ENCODE measurements at regions not wholly inside any gene's neighbourhood (a gene's known extent, or its start where the extent isn't known, plus 50 kb on each side); places are given as distances from the start of the nearest gene placed in this dataset.

- H3K27ac ChIP-seq (ENCODE audit: low read length) = no peak overlapping the region
- no TSS peak for BruUV-seq (replicated peaks)
- TF ChIP-seq CTCF (conservative IDR thresholded peaks at IDR 0.05; ENCODE audit: low read depth, low read length) (no peak), EZH2 (IDR thresholded peaks at IDR 0.05; ENCODE audit: low read length, unreplicated experiment) (no peak), EZH2phosphoT487 (IDR thresholded peaks at IDR 0.05; ENCODE audit: borderline replicate concordance, low read length) (no peak)
- no peak overlapping the region for H3K4me3 ChIP-seq (ENCODE audit: low read length)
- H4K20me1 ChIP-seq (ENCODE audit: low read length) = no peaks in the 10 kb centered on the region
- no peak for ATAC-seq
- intact Hi-C loops (cut with micrococcal nuclease) = no loop called here
- H3K9me3 ChIP-seq (ENCODE audit: low read length) = no peaks in the 10 kb centered on the region
- ChIA-PET POLR2A (ENCODE audit: unreplicated experiment) (no interaction called here), CTCF (no interaction called here)
- H3K4me2 ChIP-seq (ENCODE audit: low read length) = no peak overlapping the region
- no peaks in the 10 kb centered on the region for H3F3A ChIP-seq (ENCODE audit: low read length, unreplicated experiment)
- H3K4me1 ChIP-seq (ENCODE audit: insufficient read depth, low read length) = no peaks in the 10 kb centered on the region
- no peaks in the 10 kb centered on the region for H3K9me2 ChIP-seq (replicated peaks; ENCODE audit: low read length)
- no peak overlapping the region for H2AFZ ChIP-seq (ENCODE audit: low read length)
- no peak for DNase-seq
- H3K36me3 ChIP-seq (ENCODE audit: low read depth, low read length) = no peaks in the 10 kb centered on the region; the same call in 1 of the 2 replicates
- H3K27me3 ChIP-seq (ENCODE audit: low read length) = no peaks in the 10 kb centered on the region
- H3K79me2 ChIP-seq (ENCODE audit: low read length) = no peaks in the 10 kb centered on the region
- no peak overlapping the region for H3K9ac ChIP-seq (ENCODE audit: low read length)
Observed at GRCh38 chr14:40292664-40293063, 860.4 kb upstream of the FBXO33 start.

- H3K9ac ChIP-seq (ENCODE audit: low read length) = no peak overlapping the region
- no peaks in the 10 kb centered on the region for H4K20me1 ChIP-seq (ENCODE audit: low read length)
- H2AFZ ChIP-seq (ENCODE audit: low read length) = no peak overlapping the region
- H3K4me2 ChIP-seq (ENCODE audit: low read length) = no peak overlapping the region
- TF ChIP-seq EZH2 (IDR thresholded peaks at IDR 0.05; ENCODE audit: low read length, unreplicated experiment) (no peak), CTCF (conservative IDR thresholded peaks at IDR 0.05; ENCODE audit: low read depth, low read length) (no peak), EZH2phosphoT487 (IDR thresholded peaks at IDR 0.05; ENCODE audit: borderline replicate concordance, low read length) (no peak)
- no peak overlapping the region for H3K27ac ChIP-seq (ENCODE audit: low read length)
- no peaks in the 10 kb centered on the region for H3K79me2 ChIP-seq (ENCODE audit: low read length)
- CTCF ChIA-PET = no interaction called here
- POLR2A ChIA-PET (ENCODE audit: unreplicated experiment) = no interaction called here
- no peaks in the 10 kb centered on the region for H3K27me3 ChIP-seq (ENCODE audit: low read length)
- no peak for DNase-seq
- intact Hi-C loops (cut with micrococcal nuclease) = no loop called here
- no peaks in the 10 kb centered on the region for H3K9me2 ChIP-seq (replicated peaks; ENCODE audit: low read length)
- H3K36me3 ChIP-seq (ENCODE audit: low read depth, low read length) = no peaks in the 10 kb centered on the region
- H3K4me3 ChIP-seq (ENCODE audit: low read length) = no peak overlapping the region
- no peaks in the 10 kb centered on the region for H3F3A ChIP-seq (ENCODE audit: low read length, unreplicated experiment)
- H3K4me1 ChIP-seq (ENCODE audit: insufficient read depth, low read length) = no peaks in the 10 kb centered on the region
- BruUV-seq (replicated peaks) = no TSS peak
- ATAC-seq = no peak
- H3K9me3 ChIP-seq (ENCODE audit: low read length) = no peaks in the 10 kb centered on the region
Observed at GRCh38 chr14:40282196-40282595, 850.0 kb upstream of the FBXO33 start.

GRCh38 chr14:40280652-40281051 is 848.4 kb upstream of the FBXO33 start:
- TF ChIP-seq EZH2 (IDR thresholded peaks at IDR 0.05; ENCODE audit: low read length, unreplicated experiment) = no peak
- TF ChIP-seq CTCF (conservative IDR thresholded peaks at IDR 0.05; ENCODE audit: low read depth, low read length) = peak; percentile 55
- H3K9me3 ChIP-seq (ENCODE audit: low read length) = no peaks in the 10 kb centered on the region
- no peaks in the 10 kb centered on the region for H3K9me2 ChIP-seq (replicated peaks; ENCODE audit: low read length)
- H3K27ac ChIP-seq (ENCODE audit: low read length) = no peak overlapping the region
- no TSS peak for BruUV-seq (replicated peaks)
- no peak overlapping the region for H3K9ac ChIP-seq (ENCODE audit: low read length)
- ChIA-PET CTCF (no interaction called here), POLR2A (ENCODE audit: unreplicated experiment) (no interaction called here)
- H3F3A ChIP-seq (ENCODE audit: low read length, unreplicated experiment) = no peaks in the 10 kb centered on the region
- H3K4me3 ChIP-seq (ENCODE audit: low read length) = no peak overlapping the region
- no peak overlapping the region for H3K4me2 ChIP-seq (ENCODE audit: low read length)
- no peaks in the 10 kb centered on the region for H3K79me2 ChIP-seq (ENCODE audit: low read length)
- H2AFZ ChIP-seq (ENCODE audit: low read length) = no peak overlapping the region
- ATAC-seq = no peak
- H3K36me3 ChIP-seq (ENCODE audit: low read depth, low read length) = no peaks in the 10 kb centered on the region
- intact Hi-C loops (cut with micrococcal nuclease) = no loop called here
- no peaks in the 10 kb centered on the region for H4K20me1 ChIP-seq (ENCODE audit: low read length)
- H3K4me1 ChIP-seq (ENCODE audit: insufficient read depth, low read length) = no peaks in the 10 kb centered on the region
- DNase-seq = peak; percentile 32
- H3K27me3 ChIP-seq (ENCODE audit: low read length) = no peaks in the 10 kb centered on the region
